NOMO-1 (cell line): ENCODE measurements at regions not wholly inside any gene's neighbourhood (a gene's known extent, or its start where the extent isn't known, plus 50 kb on each side); places are given as distances from the start of the nearest gene placed in this dataset.

Experiments
- DNase-seq, 2 experiments: peaks; one replicate each; lab custom pipeline; 2025; ENCODE audit not compliant: unreplicated experiment in 2 of 2; lab: John Stamatoyannopoulos, UW

DNA sequence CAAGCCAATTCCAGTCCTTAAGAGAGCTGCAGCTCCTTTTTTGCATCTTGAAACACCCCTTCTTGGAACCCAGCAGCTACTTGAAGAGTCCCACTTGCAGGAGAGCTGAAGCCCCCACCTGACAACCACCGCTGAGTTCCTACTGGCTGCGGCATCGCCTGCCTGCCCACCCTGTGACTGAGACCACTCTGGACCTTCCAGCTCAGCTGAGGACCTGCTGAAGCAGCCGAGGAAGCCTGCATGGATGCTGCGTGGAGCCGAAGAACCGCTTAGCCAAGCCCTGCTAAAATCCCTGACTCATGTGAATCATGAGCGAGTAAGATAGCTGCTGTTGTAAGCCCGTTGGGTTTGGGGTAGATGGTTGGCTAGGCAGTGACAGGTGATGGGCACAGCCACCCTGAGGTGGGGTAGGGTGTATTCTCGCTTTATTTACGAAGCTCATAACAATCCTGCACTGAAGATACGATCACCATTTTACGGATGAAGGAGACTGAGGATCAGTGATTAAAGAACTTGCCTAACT is 78.4 kb downstream of the INHBB start:
- no peak for DNase-seq

DNA sequence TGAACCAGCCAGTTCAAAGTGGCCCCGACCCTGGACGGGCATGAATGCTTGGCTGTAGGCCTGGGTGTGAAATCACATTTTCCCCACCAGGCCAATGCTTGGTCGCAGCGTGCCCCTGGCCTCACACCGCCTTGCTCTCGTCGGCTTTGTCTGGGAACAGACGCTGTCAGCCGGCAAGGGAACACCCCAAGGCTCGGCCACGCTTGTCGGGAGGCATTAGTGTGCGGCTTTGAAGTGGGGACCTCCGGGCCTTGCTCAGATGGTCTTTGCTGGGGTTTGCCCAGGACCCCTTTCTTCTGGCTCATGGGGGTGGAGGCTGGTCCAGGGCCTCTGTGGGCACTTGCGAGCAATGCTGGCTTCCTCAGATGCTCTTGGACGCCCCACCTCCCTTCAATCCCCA is 79.1 kb downstream of the INHBB start:
- no peak for DNase-seq

DNA sequence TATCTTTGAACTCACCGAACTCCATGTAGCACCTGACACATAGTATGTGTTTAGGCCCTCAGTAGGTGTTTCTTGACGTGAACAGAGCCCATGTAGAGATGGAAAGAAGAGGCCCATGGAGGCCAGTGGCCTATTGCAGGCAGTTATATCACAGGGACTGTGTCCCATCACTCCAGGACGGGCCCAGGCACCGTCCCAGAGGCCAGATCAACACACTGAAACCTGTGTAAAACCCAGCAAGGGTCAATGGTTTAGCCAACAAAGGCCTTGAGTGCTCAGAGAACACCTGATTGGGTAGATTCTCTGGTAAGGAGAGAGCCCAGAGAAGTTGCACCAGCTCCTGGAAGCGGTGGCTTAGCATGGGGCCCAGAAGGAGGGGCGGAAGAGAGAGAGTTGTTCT is 82.8 kb downstream of the INHBB start:
- DNase-seq = no peak

DNA sequence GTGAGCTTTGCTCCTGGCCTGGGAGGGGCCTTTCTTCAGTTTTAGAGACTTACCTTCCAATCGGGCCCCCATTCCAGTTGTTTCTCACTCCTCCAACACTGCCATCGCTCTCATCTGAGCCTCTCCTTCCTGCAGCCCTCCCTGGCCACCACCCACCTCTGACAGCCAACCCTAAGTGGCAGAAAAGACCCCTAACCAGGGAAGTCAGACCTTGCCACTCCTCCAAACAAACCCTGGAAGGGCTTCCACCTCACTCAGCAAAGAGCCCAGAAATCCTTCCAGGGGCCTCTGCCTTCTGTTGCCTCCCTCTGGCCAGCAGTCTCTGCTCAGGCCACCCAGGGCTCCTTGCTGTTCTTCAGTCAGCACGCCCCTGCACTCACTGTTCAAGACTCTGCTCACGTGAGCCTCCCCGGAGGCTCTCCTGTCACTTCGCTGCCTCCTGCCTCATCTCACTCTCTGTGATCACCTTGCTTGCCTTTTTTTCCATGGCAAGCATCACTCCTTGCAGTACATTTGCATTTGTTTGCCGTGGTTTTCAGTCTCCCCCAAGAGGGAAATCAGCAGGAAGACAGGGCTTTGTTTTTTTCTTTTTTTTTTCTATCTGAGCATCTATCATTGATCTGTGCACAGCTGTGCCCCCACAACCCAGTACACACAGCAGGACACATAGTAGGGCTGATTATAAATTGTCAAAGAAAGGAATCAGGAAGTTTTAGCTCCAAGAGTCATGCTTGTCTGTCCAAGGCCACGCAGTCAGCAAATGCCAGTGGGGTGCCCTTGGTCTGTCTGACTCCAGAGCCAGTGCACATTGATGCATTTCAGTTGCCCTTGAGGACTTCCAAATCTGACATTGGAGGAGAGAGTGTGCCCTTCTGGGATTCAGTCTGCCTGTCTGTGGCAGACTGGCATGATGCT is 83.9 kb downstream of the INHBB start:
- DNase-seq = no peak

DNA sequence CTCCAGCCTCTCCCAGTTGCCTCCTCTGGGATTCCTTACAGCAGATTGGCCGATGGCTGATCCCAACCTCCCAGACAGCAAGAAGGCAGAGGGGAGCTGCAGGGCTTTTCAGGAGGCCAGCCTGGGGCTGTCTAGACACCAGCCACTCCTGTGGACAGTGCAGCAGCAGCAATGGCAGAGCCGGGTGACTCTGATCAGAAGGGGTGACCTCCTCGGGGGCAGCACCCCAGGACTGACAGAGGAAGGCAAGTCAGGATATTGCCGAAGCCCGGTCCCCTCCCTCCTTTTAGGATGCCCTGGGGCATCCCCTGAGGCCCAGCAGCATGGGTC is 84.5 kb downstream of the INHBB start:
- DNase-seq = no peak

DNA sequence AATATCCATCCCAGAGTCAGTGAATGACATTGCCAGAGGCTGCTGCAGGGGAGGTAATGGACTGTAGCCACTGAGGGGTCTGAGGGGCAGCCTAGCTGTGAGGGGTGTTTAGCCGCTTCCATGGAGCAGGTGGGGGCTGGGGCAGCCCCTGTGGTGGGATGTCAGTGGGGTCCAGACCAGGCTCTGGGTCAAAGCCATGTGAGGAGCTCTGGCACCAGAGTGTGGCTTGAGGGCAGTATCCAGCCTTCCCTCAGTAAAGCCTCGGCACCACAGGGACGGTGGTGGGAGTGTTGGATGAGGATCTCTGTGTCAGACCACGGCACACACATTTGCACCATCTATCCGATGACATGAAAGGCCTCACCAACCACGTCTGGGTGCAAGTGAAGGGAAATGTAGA is 85.0 kb downstream of the INHBB start:
- no peak for DNase-seq

DNA sequence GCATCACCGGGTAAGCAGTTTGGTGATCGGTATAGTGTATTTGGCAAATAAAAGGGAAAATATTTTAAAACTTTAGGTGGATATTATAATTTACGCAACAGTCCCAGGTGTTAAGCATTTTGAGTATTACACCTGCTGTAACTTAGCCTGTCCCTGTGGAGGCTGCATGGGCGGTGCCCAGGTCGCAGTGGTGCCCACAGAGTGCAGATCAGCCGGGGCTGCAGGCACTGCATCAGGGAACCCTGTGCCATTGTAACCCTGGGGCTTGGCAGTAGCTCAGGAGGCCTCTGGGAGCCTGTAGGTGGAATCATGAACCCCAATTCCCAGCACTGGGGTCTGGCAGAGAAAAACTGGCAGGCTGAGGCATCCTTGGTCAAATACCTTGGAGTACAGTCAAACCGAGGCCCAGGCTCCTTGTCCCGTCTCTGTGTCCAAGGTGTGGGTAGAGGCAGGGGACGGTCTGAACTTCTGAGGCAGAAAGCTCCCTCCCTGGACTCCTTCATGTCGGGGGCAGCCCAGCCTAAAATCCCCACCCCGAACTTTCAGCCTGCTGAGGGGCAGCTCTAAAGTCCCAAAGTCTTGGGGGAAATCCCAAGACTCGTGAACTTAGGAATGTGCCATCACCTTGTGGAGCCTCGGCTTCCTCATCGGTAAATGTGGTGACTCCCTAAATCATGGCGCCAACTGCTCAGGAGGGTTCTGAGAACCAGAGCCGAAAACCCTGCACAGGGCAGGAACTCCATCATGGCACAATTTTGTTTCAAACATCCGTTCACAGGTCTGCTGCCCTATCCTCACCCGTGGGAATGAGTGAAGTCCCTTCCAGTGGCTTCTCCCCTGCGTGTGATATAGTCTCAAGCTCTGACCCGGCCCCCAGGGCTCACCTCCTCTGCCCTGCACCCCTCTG is 85.7 kb downstream of the INHBB start:
- DNase-seq = no peak

DNA sequence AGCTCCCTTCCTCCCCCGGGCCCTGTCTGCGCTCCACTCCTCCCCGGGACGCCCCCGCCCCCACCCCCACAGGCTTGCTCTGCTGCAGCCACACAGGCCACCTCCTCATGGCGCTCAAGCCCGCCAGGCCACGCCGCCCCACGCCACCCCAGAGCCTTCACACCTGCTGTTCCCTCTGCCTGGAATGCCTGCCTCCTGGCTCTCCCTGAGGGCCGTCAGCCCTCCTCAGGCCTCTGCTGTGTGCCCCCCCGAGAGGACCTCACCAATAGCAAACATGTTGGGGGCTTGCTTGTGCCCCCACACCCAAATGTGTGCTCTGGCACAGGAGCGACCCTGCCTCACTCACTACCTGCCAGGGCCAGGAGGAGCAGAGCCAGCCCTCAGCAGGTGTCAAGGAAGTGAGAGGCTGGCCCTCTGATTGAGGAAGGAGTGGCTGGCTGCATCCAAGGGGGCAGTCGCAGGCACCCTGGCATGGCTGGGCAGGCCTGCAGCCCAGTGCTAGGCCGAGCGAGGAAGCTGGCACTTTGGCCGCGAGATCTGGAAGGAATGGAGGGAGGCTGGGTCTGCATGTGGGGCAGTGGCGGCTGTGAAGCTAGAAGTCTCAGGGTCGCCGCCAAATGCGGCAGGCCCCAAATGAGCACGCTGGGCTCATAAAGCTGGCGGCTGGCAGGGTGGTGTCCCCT is 86.5 kb downstream of the INHBB start:
- no peak for DNase-seq

DNA sequence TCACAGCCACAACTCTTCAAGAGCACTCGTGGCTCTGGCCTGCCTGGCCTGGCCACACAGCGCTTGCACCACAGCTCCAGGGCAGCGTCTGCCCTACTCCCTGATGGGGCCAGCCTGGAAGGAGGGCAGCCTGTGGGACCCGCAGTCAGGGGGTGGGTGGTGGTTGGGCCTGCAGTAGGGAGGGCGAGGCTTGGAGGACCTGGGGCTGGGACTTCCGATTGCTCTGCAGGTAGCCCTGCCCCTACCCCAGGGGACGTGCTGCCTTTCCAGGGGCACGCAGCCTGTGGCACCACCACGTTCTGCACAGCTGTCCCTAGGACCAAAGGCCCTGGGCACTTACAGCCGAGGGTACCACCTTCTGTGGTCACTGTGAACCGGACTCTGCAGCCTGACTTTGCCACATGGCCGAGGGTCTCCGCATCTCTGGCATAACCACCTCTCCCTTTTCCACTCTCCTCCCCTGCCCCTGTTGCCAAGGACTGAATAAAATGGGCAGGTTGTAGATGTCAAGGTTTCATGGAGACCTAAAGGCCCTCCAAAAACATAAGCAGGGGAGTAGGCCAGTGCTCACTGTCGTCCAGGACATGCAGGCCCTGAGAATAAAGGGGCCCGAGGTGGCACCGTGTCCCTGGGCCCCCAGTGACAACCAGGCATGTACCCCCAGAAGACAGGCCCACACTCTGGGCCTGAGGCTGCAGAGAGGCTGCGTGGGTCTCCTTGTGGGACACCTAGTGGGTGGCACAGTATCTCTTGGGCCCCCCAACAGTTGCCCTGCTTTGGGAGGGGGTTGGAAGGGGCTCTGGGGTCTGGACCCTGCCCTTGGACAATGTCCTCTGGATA is 87.3 kb downstream of the INHBB start:
- no peak for DNase-seq

DNA sequence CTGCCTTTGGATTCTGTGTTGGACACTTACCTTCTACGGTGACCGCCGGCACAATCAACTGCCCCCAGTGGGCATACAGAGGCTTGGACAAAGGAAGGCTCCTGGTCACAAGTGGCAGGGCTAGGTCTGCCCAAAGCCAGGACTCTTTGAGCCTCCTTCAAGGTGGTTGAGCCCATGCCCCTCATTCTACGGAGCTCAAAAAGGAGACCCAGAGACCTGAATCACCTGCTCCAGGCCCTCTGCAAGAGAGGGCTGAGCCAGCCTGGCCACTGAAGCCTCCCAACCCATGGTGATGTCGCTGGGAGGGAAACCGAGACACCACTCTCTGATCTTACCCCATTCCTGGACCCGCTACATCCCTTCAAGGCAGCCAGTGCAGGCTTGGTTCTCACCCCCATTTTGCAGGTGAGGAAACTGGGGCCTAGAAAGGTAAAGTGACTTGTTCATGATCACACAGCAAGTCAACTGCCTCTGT is 87.9 kb downstream of the INHBB start:
- DNase-seq = no peak

DNA sequence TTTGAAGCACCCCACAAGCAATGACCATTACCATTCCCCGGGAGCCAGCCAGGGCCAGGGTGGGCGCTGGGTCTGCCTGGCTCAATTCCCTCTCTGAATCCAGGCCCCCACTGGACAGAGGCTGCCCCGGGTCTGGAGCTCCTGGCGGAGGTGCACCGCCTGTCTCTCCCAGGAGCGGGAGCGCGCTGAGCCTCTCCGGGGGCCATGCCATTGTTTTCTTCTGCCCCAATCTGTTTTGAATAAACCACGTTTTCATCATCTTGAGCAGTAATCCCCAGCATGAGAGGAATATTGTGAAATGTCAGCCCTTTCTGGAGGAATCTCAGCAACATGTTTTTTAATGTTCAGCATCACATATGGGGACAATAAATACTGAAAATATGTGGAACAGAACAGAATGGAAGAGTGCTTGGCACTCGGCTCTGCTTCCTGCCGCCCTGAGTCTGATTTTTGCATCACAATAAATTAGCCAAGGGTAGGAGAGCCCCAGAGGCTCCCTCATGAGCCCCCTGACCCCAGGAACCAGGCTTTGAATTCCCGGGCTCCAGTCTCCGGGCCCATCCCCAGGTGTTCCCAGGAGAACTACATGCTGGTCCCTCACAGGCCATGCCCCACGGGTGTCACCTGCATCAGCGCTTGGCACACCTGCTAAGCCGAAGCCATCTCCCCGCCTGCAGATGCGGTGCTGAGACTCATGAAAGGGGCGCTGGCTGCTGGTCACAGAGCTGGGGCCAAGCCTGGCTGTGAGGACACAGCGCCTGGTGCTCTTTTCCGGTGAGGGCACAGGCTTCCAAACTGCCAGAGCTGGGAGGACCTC is 88.8 kb downstream of the INHBB start:
- no peak for DNase-seq

DNA sequence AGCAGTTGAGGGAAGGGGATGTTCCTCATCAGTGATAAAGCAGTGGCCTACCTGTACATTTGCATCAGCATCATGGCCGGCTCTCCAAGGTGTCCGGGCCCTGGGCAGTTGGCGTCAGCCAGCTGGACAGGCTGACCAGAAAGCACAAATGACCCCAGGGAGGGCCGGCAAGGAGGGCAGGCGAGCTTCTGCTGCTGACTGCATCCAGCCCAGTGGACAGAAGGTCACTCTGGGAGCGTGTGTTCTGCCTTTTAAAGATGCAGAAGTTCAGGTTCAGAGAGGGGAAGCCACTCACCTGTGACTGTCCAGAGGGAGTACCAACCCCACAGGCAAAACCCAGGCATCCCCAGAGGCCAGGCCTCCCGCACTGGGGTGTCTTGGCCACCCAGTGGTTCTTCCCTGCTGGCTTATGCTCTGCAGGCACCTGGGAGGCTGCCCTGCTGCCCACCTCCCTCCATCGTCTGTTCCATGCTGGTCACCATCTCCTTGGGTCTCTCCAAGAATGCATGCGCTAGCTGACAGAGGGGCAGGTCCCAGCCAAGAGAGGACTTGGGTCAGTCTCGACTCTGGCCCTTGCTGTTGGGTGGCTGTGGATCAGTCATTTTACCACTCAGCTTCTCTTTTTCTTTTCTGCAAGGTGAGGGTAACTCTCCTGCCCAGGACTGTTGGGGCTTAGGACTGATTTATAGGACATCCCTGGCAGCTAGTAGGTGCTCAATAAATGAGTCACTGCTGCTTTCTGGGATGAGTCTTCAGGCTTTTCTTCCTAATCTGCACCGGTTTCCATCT is 89.9 kb downstream of the INHBB start:
- no peak for DNase-seq

DNA sequence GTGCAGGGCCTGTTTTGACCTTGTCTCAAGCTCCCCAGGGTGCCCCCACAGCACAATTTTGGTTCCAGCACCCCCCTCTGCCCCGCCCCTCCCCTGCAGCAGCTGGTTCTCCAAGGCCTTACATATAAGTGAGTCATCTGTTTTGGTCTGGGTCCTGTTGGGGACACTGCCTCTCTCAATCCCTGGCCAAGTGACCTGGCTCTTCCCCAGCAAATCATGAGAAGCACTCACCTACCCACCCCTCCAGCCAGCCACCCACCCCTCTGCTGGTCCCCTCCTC is 90.5 kb downstream of the INHBB start:
- no peak for DNase-seq

DNA sequence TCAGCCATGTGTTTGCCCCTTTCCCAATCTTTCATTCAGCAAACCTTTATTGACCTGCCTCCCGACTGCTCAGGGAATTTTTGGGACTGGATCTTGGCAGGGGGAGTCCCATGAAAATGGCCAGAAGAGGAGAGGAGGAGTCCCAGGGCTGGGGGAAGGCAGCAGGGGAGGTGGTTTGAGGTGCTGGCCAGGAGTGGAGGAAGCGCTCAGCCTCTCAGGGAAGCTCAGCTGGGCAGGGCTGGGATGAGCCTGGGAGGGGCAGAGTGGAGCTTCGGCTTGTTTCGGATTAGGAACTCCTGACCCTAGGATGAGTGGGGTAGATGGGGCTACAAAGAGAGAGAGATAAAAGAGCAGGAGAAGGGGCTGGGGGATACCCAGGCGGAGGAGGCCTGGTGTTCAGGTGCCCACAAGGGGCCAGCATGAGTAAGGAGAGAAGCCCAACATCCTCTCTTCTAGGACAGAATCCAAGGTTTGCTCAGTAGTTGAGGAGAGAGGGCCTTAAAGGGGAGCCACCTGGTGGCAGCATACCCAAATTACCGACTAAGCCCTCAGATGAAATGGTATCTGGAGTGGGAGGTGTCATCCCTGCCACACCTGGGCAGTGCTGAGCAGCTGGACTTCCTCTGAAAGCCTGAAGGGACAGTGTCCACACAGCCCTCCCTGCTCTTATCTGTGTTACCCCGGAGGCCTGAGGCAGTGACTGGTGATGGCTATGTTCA is 91.1 kb downstream of the INHBB start:
- DNase-seq = peak; percentile 18 to 23

DNA sequence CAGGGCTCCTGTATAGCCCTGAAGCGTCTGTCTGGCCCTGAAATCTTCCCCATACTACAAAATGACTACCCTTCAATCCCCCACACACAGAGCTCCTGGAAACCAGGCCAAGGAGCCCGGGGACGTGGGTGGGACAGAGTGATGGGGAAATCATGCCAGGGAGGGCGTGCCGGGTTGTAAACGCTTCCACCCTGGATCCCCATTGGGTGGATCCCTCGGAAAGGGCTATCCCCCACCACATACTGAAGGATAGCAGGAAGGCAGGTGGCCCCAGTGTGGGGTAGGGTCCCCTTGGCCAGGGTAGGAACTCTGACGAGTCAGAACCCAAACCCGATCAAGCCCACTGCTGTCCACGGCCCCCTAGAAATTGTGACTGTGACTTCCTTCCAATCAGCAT is 91.7 kb downstream of the INHBB start:
- no peak for DNase-seq

DNA sequence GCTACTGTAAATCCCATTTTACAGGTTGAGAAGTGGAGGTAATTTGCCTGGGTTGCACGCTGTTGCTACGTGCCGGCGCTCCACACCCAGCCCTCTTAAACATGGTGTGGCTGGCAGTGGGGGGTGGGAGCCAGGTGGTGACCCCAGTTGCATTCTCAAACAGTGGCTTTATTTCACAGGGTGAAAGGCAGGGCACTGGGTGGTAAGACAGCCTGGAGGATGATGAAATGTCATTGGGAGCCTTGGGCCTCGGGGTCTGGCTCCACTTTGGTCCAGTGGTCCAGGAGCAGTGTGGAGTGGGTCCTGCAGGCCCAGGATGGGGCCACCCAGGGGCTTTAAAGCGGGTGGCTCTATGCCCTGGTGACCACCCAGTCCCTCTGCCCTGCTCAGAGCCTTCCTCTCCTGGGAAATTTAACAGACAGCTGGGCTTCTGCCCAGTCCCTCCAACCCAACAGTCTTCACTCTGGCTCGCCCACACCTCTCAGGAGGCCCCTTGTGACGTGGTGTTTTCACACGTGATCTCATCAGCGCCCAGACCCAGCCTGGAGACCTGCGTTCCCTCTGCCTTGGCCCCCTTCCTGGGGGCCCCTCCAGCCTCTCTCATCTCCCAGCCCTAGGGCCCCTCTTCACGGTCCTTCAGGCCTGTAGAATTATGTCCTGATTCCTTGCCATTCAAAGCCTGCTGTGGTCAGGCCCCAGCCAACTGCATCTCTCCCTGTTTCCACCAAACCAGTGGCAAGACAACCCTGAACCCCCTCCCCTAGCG is 92.5 kb downstream of the INHBB start:
- DNase-seq = no peak

DNA sequence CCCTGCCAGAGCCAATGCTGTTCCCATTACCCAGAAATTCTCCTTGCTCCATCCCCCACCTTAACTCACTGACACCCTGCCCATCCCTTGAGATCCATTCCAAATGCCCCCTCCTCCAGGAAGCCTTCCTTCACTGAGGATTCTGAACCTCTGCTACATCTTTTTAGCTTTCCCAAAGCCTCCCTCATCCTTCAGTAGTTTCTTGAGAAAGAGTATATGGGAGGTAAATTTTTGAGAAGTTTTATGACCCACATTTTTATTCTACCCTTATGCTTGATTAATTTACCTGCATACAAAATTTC is 93.1 kb downstream of the INHBB start:
- no peak for DNase-seq
